Body of pancreas (tissue), 4 donors: ENCODE measurements at regions not wholly inside any gene's neighbourhood (a gene's known extent, or its start where the extent isn't known, plus 50 kb on each side); places are given as distances from the start of the nearest gene placed in this dataset.
A peak's percentile ranks its signal among the peaks of the same experiment; 100 is the strongest.

Source experiments
- ATAC-seq: fragments of 150-250 bp; one replicate; pipeline ENCODE4 v1.9.1; 2016
- DNase-seq, 4 donors: peaks; one replicate each; pipeline ENCODE4 v3.0.0-alpha.2; 2019
- H3K27ac ChIP-seq, 4 donors: fragments of 200-600 bp; sonication (generic); 1 replicate in 3 of 4; 2 replicates in 1 of 4; pipeline versions ENCODE4 v1.5.1 to v1.6.1; 2016 to 2019; ENCODE audit warnings: mild to moderate bottlenecking in 1 of 4, mixed read lengths in 1 of 4, moderate library complexity in 1 of 4
- H3K27me3 ChIP-seq, 2 donors: fragments of 200-600 bp; sonication (generic); one replicate each; pipeline ENCODE4 v1.6.0; 2016; ENCODE audit warnings: mild to moderate bottlenecking in 1 of 2
- H3K36me3 ChIP-seq, 2 donors: fragments of 200-600 bp; sonication (generic); replicated peaks in 1 of 2; 2 replicates each; pipeline ENCODE4 v1.5.1; 2016; ENCODE audit warnings: low read depth in 2 of 2; ENCODE audit not compliant: insufficient read depth in 1 of 2
- H3K4me1 ChIP-seq: fragments of 200-600 bp; sonication (generic); one replicate; pipeline ENCODE4 v1.6.0; 2016
- H3K4me3 ChIP-seq, 2 donors: fragments of 200-600 bp; sonication (generic); 1 replicate in 1 of 2; 2 replicates in 1 of 2; pipeline ENCODE4 v1.5.1; 2016 to 2019
- H3K9me3 ChIP-seq, 3 donors: fragments of 200-600 bp; sonication (generic); 1 replicate in 2 of 3; 2 replicates in 1 of 3; pipeline ENCODE4 v1.5.1; 2016
- CTCF ChIP-seq, 7 experiments: fragments of 450-650 bp in 4 of 7; fragments of 200-600 bp in 3 of 7; sonication (generic) in 3 of 7; IDR thresholded peaks; one replicate each; pipeline ENCODE4 v1.5.1; 2016 to 2019; ENCODE audit warnings: antibody characterized with exemption in 7 of 7
- POLR2A ChIP-seq, 3 donors: fragments of 450-650 bp; IDR thresholded peaks; one replicate each; pipeline ENCODE4 v1.6.1; 2016; ENCODE audit warnings: antibody characterized with exemption in 3 of 3, mild to moderate bottlenecking in 2 of 3
- WGBS, 2 donors: methylation state at CpG; one replicate each; pipeline ENCODE4 v1.1.5; 2017; 5-methylcytosine and 5-hydroxymethylcytosine counted together
- intact Hi-C: fragments of 100-400 bp; cut with DNase I; formaldehyde crosslinking; loops from one replicate; pipeline ENCODE4 v1.15.1; 2023

- Histone ChIP-seq H3K27me3 (no peaks in the 10 kb centered on the region), H3K9me3 (no peaks in the 10 kb centered on the region), H3K27ac (peak overlapping the region in 1 of 4 donors; percentile 45), H3K4me1 (peaks cover 24% of the 10 kb centered on the region), H3K36me3 (no peaks in the 10 kb centered on the region), H3K4me3 (no peak overlapping the region)
- TF ChIP-seq POLR2A (IDR thresholded peaks at IDR 0.05), result no peak
- TF ChIP-seq CTCF (IDR thresholded peaks at IDR 0.05), result no peak
- no peak for DNase-seq
- ATAC-seq, result peak; percentile 14
- intact Hi-C loops, result no loop called here
- 30 to 31% methylated on average over 2 of the region's 2 CpGs for WGBS, 2 donors
These were observed 537.3 kb upstream of the MGMT start for GRCh38 chr10:128929767-128930166.

GRCh38 chr10:128930515-128930914, 536.5 kb upstream of the MGMT start:
- Histone ChIP-seq H3K36me3 (no peaks in the 10 kb centered on the region), H3K4me3 (no peak overlapping the region), H3K27me3 (no peaks in the 10 kb centered on the region), H3K4me1 (peaks cover 24% of the 10 kb centered on the region), H3K27ac (peak overlapping the region in 1 of 4 donors; percentile 45), H3K9me3 (no peaks in the 10 kb centered on the region)
- intact Hi-C loops, result no loop called here
- ATAC-seq, result no peak
- no peak for DNase-seq
- TF ChIP-seq CTCF (IDR thresholded peaks at IDR 0.05) (no peak), POLR2A (IDR thresholded peaks at IDR 0.05) (no peak)
- WGBS, 2 donors, result 52 to 61% methylated on average over 6 of the region's 6 CpGs

- H3K4me1 ChIP-seq, result peaks cover 22% of the 10 kb centered on the region
- TF ChIP-seq POLR2A (IDR thresholded peaks at IDR 0.05), result no peak
- TF ChIP-seq CTCF (IDR thresholded peaks at IDR 0.05), result no peak
- H3K36me3 ChIP-seq, result no peaks in the 10 kb centered on the region
- ATAC-seq (no peak), DNase-seq (no peak)
- WGBS, 2 donors, result 84 to 85% methylated on average over 17 to 19 of the region's 19 CpGs
- no peak overlapping the region for H3K4me3 ChIP-seq
- H3K27me3 ChIP-seq, result no peaks in the 10 kb centered on the region
- no peaks in the 10 kb centered on the region for H3K9me3 ChIP-seq
- intact Hi-C loops, result no loop called here
- H3K27ac ChIP-seq, result no peak overlapping the region
These were observed 534.8 kb upstream of the MGMT start for GRCh38 chr10:128932071-128932820.

GRCh38 chr10:128934492-128934891, 532.5 kb upstream of the MGMT start:
- no peak for TF ChIP-seq POLR2A (IDR thresholded peaks at IDR 0.05)
- TF ChIP-seq CTCF (IDR thresholded peaks at IDR 0.05), result no peak
- H3K27ac ChIP-seq, result no peak overlapping the region
- no peaks in the 10 kb centered on the region for H3K4me1 ChIP-seq
- ATAC-seq (no peak), DNase-seq (no peak)
- H3K4me3 ChIP-seq, result no peak overlapping the region
- H3K27me3 ChIP-seq, result no peaks in the 10 kb centered on the region
- WGBS, 2 donors, result 80 to 88% methylated on average over 6 of the region's 6 CpGs
- no peaks in the 10 kb centered on the region for H3K9me3 ChIP-seq
- H3K36me3 ChIP-seq, result no peaks in the 10 kb centered on the region
- intact Hi-C loops, result no loop called here

GRCh38 chr10:128936392-128936791, 530.6 kb upstream of the MGMT start:
- Histone ChIP-seq H3K36me3 (no peaks in the 10 kb centered on the region), H3K9me3 (no peaks in the 10 kb centered on the region), H3K4me3 (no peak overlapping the region), H3K27me3 (no peaks in the 10 kb centered on the region), H3K27ac (no peak overlapping the region), H3K4me1 (no peaks in the 10 kb centered on the region)
- TF ChIP-seq POLR2A (IDR thresholded peaks at IDR 0.05) (no peak), CTCF (IDR thresholded peaks at IDR 0.05) (no peak)
- intact Hi-C loops, result no loop called here
- DNase-seq, result no peak
- no peak for ATAC-seq
- 82 to 86% methylated on average over 9 of the region's 9 CpGs for WGBS, 2 donors
